HG02610 (cell line): ENCODE measurements at regions not wholly inside any gene's neighbourhood (a gene's known extent, or its start where the extent isn't known, plus 50 kb on each side); places are given as distances from the start of the nearest gene placed in this dataset.

Experiments
- ATAC-seq: cut with Tn5 transposase; IDR thresholded peaks from one replicate; pipeline ENCODE4 v1.9.1; 2021; ENCODE audit warnings: mild to moderate bottlenecking, moderate library complexity; ENCODE audit not compliant: unreplicated experiment

DNA sequence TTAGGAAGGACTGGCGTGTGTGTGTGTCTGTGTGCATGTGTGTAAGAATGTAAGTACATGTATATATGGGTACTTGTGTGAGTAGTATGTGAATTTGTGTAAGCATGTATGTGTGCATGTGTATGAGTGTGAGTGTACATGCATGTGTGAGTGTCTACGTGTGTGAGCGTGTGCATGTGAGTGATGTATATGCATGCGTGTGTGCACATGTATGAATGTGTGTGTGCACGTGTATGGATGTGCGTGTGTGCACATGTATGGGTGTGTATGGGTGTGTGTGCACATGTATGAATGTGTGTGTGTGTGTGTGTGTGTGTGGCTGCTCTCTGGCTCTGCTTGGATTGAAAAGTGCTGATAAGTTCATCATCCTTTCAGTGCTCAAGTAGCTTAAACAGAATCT, 154.5 kb downstream of the TENT4A start:
- ATAC-seq = no peak

DNA sequence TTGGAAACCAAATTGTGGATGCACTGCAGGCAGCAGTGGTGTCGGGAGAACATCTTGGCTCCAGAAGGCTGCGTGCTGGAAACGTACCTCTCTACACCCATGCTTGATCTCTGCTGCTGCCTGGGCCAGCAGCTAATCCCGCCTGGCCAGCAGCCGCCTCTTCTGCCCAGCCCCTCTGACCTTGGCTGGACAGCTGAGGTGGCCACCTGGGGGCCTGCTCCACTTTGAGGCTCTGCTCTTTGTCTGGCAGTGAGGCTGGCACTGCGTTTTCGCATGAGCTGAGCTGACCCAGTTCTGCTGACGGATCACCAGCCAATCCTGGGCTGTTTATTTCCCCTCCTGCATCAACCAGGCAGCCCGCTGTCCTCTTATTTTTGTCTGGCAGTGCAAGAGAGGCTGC, 154.9 kb downstream of the TENT4A start:
- ATAC-seq = no peak

DNA sequence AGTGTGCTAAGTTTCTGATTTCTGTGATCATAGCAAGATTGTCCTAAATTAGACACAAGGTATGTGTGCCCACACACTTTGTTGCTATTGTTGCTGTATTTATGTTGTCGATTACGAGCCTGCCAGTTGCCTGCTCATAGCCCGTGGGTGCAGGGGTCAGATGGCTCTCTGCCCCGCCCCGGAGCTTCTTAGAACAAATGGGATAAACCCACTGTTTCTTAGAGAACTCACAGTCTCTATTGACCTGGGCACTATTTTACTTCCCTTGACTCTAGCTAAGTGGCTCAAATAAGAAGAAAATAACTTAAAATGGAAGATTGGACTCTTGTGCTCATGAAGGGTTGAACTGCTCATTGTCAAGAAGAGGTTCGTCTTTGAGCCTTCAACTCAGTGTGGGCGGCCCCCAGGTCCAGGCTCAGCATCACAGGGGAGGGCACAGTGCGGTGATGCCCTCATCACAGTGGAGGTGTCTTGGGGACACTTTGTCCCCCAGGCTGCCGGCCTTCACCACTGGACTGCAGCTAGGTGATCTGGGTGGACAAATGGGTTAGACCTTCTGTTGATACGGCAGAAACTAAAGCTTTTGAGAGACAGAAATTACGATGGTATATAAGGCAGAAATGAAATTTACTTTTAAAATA, 155.5 kb downstream of the TENT4A start:
- ATAC-seq = no peak

DNA sequence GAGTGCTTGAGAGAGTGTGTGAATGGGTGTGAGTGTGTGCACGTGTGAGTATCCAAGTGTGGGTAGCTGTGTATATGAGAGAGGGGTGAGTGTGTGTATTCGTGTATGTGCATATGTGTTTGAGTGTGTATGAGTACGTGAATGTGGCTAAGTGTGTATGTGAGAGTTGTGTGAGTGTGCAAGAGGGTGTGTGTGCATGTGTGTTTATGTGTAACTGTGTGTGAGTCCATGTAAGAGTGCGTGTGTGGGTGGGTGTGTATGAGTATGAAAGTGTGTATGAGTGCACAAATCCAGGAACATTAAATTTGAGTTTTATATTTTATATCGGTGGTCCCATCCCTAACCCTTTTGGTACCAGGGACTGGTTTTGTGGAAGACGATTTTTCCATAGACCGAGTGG, 156.4 kb downstream of the TENT4A start:
- no peak for ATAC-seq

DNA sequence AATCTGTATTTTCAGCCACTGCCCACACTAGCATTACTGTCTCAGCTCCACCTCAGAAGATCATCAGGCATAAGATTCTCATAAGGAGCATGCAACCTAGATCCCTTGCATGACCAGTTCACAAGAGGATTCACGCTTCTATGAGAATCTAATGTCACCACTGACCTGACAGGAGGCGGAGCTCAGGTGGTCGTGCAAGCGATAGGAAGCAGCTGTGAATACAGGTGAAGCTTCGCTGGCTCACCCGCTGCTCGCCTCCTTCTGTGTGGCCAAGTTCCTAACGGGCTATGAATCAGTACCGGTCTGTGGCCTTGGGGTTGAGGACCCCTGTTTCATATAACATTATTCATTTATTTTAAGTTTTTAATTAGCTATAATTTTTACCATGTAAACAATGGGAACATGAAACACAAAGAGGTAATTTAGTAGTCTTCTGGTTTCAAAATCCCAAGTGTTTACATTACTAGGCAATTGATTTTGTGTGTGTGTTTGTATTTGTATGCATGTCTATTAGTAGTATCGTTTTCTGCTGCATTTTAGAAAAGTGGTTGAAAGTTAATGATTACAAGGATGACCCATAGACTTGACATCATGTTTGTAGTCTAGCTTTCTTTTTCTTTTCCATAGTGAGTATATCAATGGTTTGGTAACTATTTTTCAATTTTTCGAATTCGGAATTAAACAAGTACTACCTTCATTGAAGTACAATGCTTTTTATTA, 159.4 kb downstream of the TENT4A start:
- ATAC-seq = no peak

- no peak for ATAC-seq
These were observed 160.1 kb downstream of the TENT4A start for GRCh38 chr5:6873359-6873758.

DNA sequence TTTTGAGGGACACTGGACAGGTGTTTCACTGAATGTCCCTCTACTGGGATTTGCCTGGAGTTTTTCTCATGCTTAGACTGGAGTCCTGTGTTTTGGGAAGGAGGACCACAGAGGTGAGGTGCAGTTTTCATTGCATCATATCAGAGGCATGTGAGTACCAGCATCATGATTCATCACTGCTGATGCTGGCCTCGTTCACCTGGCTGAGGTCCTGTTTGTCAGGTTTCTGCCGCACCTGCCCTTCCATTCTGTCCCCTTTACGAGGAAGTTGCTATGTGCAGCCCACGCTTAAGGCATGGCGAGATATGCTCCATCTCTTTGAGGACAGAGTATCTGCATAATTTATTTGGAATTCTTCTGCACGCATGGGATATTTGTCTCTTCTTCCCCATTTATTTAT, 162.1 kb downstream of the TENT4A start:
- ATAC-seq = no peak

DNA sequence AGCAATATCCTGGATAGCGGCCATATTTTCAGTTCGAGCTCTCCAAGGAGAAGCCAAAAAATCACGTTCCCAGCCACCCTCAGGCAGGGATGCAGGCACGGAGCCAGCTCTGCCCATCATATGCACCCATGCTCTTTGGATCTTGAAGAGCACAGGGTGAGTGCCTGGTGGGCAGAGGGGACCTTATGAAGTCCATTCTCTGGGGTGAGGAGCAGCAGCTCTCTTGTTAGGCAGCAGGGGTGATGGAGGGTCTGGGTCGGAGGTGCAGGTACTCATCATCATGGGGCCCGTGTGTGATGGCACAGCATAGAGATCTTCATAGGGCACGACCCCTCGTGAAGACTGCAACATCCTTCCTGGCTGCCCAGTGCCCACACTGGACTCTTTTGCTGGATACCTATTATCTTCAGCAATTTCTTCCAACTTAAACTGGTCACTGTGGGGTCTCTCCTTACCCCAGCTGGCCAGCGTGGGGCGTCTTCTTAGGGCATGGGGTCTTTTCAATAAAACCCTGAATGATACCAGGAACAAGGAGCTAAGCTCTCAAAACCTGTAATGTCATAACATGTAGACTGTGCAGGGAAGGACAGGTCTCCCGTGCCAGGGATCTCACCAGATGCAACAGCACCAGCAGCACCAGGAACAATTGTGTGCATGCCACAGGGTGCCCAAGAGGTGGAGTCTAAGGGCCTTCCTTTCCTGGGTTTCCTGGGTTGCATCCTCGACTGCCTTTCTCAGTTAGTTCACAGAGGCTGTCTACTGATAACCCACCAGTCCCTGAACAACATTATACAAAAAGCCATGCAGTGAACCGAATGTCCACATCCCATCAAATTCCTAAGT, 165.0 kb downstream of the TENT4A start:
- no peak for ATAC-seq

DNA sequence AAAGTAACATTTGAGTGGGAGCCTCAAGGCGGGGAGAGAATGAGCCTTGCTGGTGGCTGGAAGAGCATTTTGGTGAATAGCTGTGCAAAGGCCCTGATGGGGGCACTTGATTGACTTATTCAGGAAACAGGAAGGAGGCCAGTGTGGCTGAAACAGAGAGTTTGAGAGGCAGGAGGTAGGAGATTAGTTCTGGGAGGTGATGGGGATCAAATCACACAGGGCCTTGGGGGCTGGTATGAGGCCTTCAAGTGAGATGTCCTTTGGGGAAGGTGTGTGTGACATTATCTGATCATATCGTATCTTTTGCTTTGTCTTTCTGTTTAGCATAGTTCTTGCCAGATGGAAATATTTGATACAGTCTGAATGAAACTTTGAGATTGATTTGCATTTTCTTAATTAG, 172.3 kb downstream of the TENT4A start:
- ATAC-seq = no peak

DNA sequence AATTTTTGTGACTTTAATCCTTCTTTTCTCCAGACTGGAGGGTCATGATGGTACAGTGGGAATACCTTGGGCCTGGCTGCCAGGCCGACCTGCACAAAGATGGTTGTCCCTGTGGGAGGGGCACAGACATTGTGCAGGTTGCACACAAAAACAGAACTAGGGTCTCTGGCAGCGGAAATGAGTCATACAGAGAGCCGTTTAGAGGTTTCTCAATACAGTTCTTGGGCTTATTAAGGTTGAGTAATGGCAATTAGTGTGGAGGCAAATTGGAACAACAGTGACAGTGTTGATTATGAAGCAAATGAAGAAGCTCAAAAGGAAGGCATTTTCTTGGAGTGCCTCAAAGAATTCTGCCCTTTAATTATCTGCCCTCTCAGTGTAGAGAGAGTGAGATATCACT, 173.6 kb downstream of the TENT4A start:
- ATAC-seq = no peak

DNA sequence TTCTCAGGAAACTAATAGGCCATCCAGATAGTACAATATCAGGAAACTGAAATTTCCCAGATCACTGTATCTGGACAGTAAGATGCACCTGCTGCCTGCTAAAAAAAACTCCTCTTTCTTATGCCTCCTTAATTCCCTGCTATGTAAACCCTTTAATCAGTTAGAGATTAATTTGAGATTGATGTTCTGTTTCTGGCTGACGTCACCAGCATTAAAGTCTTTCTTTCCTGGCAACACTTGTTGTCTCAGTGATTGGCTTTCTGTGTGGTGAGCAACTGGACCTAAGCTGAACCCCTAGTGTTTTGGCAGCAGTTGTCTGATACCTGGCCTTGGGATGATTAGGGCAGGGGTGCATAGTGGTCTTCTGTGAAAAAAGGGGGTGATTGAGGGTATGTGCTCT, 175.8 kb downstream of the TENT4A start:
- no peak for ATAC-seq

GRCh38 chr5:6899221-6899620, 186.0 kb downstream of the TENT4A start:
- no peak for ATAC-seq

GRCh38 chr5:6900247-6901227, 187.3 kb downstream of the TENT4A start:
- no peak for ATAC-seq

GRCh38 chr5:6902094-6902493, 188.9 kb downstream of the TENT4A start:
- ATAC-seq = no peak

DNA sequence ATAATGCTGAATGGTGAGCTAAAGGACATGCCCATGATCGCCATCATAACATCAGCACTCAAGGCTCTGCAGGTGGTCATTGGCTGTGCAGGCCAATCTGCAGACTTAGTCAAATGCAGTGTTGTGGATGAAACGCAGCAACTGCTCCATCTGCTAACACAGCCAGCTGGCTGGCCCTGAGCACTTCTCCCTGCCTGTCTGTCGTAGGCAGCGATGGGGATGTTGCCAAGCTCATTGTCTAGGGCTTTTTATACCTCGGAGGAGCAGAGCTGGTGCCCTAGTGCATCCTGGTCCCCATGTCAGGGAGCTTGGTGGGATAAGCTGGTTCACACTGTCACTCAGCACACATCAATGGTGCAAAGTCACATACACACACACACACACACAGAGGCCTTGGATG, 189.4 kb downstream of the TENT4A start:
- ATAC-seq = no peak

DNA sequence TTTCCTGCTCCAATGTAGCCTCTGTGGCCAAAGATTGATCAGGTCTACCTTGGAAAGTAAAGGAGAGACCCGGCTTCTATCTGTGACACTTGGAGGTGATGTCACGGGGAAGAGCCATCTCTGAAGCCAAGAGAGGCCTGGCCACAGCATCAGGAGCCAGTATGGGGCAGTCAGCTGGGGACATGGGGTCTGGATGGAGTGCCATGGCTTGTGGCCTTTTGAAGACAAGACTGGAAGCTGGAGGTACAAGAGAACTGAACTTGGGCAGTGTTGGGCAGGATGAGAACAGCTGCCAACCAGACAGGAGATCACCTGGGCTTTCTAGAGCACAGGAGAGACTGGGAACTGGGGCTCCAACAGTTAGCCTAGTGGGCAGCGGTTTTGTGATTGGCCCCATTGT, 190.7 kb downstream of the TENT4A start:
- ATAC-seq = no peak

GRCh38 chr5:6904860-6905259, 191.6 kb downstream of the TENT4A start:
- no peak for ATAC-seq

DNA sequence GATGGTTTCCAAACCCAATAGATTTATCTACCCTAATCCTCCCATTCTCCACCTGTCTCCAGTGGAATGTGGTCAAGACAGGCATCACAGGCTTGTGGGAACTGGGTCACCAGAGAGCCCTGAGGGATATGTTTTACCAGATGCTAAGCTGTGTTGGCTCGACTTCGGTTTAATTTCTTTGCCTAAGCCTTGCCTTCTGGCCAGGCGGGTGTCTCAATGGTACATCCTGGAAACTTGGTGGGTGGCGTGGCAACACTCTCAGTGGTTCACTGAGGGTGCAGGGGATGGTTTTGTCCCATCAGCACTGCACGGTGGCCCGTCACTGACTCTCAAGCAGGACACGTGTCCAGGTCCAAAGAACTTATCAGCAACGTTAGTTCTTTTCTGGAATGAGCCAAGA, 192.2 kb downstream of the TENT4A start:
- no peak for ATAC-seq

DNA sequence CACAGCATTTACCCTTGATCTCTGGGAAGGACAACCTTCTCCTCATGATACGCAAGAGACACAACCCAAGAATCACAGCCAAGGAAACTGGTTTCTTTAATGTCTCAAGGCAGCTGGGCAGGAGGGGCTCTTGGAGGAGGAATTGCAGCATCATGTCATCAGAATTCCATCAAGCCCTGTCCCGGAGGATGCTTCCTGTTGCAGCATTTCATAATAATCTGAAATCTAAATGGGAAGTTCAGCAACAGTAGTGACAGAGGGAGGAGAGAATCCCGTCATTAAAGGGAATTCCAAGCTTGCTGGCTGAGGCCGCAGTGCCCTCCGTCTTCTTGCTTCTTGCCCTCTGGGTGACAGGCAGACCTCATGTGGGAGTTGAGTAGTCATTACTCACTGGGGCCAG, 192.7 kb downstream of the TENT4A start:
- no peak for ATAC-seq

- no peak for ATAC-seq
These were observed 194.2 kb downstream of the TENT4A start for GRCh38 chr5:6907320-6907918.
